ENCODE measurements at regions not wholly inside any gene's neighbourhood (a gene's known extent, or its start where the extent isn't known, plus 50 kb on each side); places are given as distances from the start of the nearest gene placed in this dataset.

DNA sequence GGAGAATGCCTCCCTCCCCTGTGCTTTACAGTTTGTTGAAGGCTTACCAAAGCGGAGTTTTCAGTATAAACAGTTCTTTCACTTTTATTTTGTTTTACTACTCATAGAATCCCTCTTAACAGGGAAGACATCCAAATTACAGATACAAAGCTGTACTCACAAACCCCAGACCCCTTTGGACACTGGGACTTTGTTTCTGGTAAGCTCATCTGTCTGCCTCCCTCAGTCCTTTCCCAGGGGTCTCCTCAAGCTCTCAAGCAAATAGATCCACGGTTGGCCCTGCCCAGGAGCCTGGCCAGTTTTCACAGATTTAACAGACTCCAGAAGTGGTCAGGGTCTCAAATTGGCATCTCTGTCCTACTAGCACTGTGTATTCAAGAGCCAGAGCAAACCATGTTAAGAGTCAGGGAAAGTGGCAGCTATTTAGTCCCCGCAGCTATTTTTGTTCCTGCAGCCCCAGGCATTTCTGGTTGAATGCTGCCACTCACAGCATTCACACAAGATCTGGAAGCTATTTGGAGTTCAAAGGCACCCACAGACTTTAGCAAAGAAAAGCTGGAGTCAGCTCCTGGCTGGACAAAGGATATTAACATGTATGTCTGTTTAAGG lies 54.2 kb downstream of the TMEM100 start:
- TF ChIP-seq, protein P1, sequence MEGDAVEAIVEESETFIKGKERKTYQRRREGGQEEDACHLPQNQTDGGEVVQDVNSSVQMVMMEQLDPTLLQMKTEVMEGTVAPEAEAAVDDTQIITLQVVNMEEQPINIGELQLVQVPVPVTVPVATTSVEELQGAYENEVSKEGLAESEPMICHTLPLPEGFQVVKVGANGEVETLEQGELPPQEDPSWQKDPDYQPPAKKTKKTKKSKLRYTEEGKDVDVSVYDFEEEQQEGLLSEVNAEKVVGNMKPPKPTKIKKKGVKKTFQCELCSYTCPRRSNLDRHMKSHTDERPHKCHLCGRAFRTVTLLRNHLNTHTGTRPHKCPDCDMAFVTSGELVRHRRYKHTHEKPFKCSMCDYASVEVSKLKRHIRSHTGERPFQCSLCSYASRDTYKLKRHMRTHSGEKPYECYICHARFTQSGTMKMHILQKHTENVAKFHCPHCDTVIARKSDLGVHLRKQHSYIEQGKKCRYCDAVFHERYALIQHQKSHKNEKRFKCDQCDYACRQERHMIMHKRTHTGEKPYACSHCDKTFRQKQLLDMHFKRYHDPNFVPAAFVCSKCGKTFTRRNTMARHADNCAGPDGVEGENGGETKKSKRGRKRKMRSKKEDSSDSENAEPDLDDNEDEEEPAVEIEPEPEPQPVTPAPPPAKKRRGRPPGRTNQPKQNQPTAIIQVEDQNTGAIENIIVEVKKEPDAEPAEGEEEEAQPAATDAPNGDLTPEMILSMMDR (IDR thresholded peaks at IDR 0.05; ENCODE audit: control insufficient read depth, extremely low read depth, insufficient read depth) = no peak
- H3K4me3 ChIP-seq (ENCODE audit: low read depth, low read length) = no peak overlapping the region
- DNase-seq (ENCODE audit: low read depth) = no peak

DNA sequence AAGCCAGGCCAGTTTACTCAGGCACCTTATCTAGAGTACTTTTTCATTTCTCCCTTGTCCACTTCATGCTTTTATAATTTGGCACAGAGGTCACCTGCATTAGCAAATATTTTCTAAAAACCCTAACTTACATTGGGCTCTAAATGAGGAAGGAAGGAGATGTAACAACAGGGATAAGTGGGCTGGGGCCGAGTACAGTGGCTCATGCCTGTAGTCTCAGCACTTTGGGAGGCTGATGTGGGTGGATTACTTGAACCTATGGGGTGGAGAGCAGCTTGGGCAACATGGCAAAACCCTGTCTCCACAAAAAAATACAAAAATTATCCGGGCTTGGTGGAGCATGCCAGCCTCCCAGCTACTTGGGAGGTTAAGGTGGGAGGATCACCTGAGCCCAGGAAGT lies 55.9 kb downstream of the TMEM100 start:
- TF ChIP-seq, protein P1 (IDR thresholded peaks at IDR 0.05; ENCODE audit: control insufficient read depth, extremely low read depth, insufficient read depth) = no peak
- H3K4me3 ChIP-seq (ENCODE audit: low read depth, low read length) = no peak overlapping the region
- DNase-seq (ENCODE audit: low read depth) = no peak

DNA sequence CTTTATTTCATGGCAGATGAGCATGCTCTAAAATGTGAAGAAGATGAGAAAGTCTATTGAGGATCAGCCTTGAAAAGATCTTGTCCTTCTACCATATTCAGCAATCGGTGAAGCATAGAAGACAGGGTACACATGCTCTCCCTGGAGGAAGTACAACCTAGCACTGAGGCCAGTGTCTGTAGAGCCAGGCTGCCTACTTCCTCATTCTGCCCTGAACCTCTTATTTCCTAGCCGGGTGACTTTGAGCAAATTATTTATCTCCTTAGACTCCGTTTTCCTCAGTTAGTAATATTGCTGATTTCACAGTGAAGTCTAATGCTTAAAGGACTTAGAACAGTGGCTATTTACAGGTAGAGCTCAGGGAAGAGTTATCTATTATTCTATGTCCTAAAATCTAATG lies 58.4 kb downstream of the TMEM100 start:
- no peak overlapping the region for H3K4me3 ChIP-seq (ENCODE audit: low read depth, low read length)
- TF ChIP-seq, protein P1 (IDR thresholded peaks at IDR 0.05; ENCODE audit: control insufficient read depth, extremely low read depth, insufficient read depth) = no peak
- no peak for DNase-seq (ENCODE audit: low read depth)

DNA sequence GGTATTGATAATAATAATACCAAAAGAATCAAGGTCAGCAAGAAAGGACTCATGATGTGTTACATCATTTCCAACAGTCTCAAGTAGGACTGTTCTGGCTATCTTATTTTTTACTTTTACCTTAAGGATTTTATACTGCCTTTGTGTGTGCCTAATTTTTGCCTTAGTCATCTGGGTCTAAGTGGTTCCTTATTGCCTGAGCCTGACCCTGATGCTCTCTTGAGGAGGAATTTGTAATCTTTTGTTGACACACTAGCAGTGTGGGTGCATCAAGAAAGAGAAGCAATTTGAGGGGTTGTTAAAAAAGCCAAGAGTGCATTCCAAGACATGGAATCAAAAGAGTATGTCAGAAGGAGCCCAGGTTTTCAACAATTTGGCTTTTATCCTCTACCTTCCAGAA lies 59.3 kb downstream of the TMEM100 start:
- no peak overlapping the region for H3K4me3 ChIP-seq (ENCODE audit: low read depth, low read length)
- no peak for DNase-seq (ENCODE audit: low read depth)
- TF ChIP-seq, protein P1 (IDR thresholded peaks at IDR 0.05; ENCODE audit: control insufficient read depth, extremely low read depth, insufficient read depth) = no peak

DNA sequence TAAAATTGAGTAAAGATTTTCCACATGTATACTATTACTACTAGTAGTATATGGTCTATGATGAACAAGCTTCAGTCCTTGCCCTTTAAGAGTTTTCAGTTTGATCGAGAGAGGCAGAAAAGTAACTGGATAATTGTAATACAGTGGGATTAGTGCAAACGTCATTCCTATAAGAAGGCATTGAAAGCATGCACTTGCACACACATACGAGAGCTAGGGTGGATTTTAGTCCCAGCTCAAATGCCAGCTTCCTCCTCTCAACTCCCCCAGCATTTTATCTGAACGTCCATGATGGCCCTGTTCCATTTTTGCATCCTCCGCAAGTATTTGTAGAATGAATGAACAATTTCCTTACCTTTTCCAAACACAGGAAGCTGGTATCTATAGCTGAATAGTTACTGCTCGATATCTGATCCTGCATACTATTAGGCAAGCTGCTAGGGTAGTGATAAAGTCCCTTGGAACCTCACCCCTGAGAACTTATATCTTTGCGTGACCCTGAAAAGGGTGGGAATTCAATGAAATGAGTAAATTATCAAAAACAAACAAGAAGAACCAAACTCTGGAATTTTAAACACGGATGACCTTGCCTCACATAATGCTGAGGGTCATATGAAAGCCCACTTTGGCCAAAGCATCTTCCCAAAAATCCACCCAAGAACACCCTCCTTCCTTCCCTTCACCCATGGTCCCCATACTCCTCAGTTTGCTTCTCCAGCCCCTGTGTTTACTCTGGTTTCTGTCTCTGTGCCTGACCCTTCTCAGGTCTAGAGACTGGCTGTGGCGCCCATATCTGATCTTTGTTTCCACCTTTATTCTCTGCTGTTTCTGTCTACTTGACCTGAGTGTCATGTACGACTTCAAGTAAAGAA lies 60.5 kb downstream of the TMEM100 start:
- no peak overlapping the region for H3K4me3 ChIP-seq (ENCODE audit: low read depth, low read length)
- no peak for DNase-seq (ENCODE audit: low read depth)
- TF ChIP-seq, protein P1 (IDR thresholded peaks at IDR 0.05; ENCODE audit: control insufficient read depth, extremely low read depth, insufficient read depth) = no peak

GRCh38 chr17:55661256-55661758 lies 61.4 kb downstream of the TMEM100 start:
- DNase-seq (ENCODE audit: low read depth) = no peak
- TF ChIP-seq, protein P1 (IDR thresholded peaks at IDR 0.05; ENCODE audit: control insufficient read depth, extremely low read depth, insufficient read depth) = no peak

More at GRCh38 chr17:55661256-55661758, 61.4 kb downstream of the TMEM100 start:
- no peak overlapping the region for H3K4me3 ChIP-seq (ENCODE audit: low read depth, low read length)
